IPS DF 19.7 (cell line): ENCODE measurements at regions not wholly inside any gene's neighbourhood (a gene's known extent, or its start where the extent isn't known, plus 50 kb on each side); places are given as distances from the start of the nearest gene placed in this dataset.

Experiments used
- DNase-seq: peaks from one replicate; pipeline ENCODE4 v3.0.0-alpha.2; 2013; ENCODE audit warnings: low read depth, low spot score

GRCh38 chr12:89015419-89015818 is 336.9 kb downstream of the DUSP6 start:
- DNase-seq: no peak

GRCh38 chr12:88998421-88998820 is 353.9 kb downstream of the DUSP6 start:
- DNase-seq: no peak

GRCh38 chr12:88996200-88996788 is 356.0 kb downstream of the DUSP6 start:
- DNase-seq: no peak

GRCh38 chr12:88994971-88995370 is 357.3 kb downstream of the DUSP6 start:
- no peak for DNase-seq

GRCh38 chr12:88994537-88994936 is 357.8 kb downstream of the DUSP6 start:
- DNase-seq: no peak

GRCh38 chr12:88993651-88994050 is 358.6 kb downstream of the DUSP6 start:
- DNase-seq: peak; percentile 9

- no peak for DNase-seq
Observed at GRCh38 chr12:88986056-88986455, 366.2 kb downstream of the DUSP6 start.

- DNase-seq: no peak
Observed at GRCh38 chr12:88985631-88986030, 366.7 kb downstream of the DUSP6 start.

GRCh38 chr12:88985011-88985410 is 367.3 kb downstream of the DUSP6 start:
- DNase-seq: no peak

GRCh38 chr12:88982694-88983093 is 369.6 kb downstream of the DUSP6 start:
- DNase-seq: no peak

GRCh38 chr12:88977115-88977514 is 375.2 kb downstream of the DUSP6 start:
- no peak for DNase-seq

GRCh38 chr12:88973998-88974397 is 378.3 kb downstream of the DUSP6 start:
- no peak for DNase-seq

GRCh38 chr12:88970740-88971139 is 381.6 kb downstream of the DUSP6 start:
- no peak for DNase-seq

GRCh38 chr12:88969127-88969526 is 383.2 kb downstream of the DUSP6 start:
- DNase-seq: no peak

- no peak for DNase-seq
Observed at GRCh38 chr12:88960213-88960878, 380.1 kb upstream of the KITLG start.

GRCh38 chr12:88958946-88959345 is 378.7 kb upstream of the KITLG start:
- DNase-seq: no peak

GRCh38 chr12:88958153-88958552 is 377.9 kb upstream of the KITLG start:
- peak; percentile 61 for DNase-seq

GRCh38 chr12:88957358-88957757 is 377.1 kb upstream of the KITLG start:
- no peak for DNase-seq

GRCh38 chr12:88955531-88955930 is 375.3 kb upstream of the KITLG start:
- no peak for DNase-seq

- DNase-seq: no peak
Observed at GRCh38 chr12:88953029-88953586, 372.8 kb upstream of the KITLG start.

- DNase-seq: no peak
Observed at GRCh38 chr12:88952562-88952942, 372.3 kb upstream of the KITLG start.

GRCh38 chr12:88951860-88952561 is 371.7 kb upstream of the KITLG start:
- DNase-seq: no peak

- no peak for DNase-seq
Observed at GRCh38 chr12:88951177-88951576, 370.9 kb upstream of the KITLG start.
